SH-SY5Y (cell line): ENCODE measurements at regions not wholly inside any gene's neighbourhood (a gene's known extent, or its start where the extent isn't known, plus 50 kb on each side); places are given as distances from the start of the nearest gene placed in this dataset.

Source experiments
- GATA2 ChIP-seq: IDR thresholded peaks from 2 replicates; pipeline ENCODE4 v1.6.1; 2011; ENCODE audit warnings: mild to moderate bottlenecking, low read depth, low read length
- GATA3 ChIP-seq: IDR thresholded peaks from 2 replicates; pipeline ENCODE4 v1.6.1; 2011; ENCODE audit warnings: low read depth, mild to moderate bottlenecking, low read length, moderate library complexity

DNA sequence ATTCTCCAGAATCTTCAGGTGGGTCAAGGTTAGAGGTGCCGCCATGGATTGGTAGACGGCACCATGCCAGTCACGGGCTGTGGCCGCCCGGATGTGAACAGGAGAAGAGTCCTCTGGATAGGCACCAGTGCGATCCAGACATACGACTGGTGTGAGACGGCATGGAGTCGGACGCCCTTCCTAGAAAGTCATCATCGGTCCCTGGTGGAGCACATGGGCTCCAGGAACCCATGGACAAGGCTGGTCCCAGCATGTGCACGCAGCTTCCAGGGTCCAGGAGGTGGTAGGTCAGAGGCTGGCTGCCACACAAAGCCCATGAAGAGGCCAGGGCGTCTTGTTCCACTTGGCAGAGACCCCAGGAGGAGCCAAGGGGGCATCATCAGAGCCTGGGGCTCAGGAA is 276.1 kb upstream of the LRRC3B start:
- TF ChIP-seq GATA2 (no peak), GATA3 (no peak)

DNA sequence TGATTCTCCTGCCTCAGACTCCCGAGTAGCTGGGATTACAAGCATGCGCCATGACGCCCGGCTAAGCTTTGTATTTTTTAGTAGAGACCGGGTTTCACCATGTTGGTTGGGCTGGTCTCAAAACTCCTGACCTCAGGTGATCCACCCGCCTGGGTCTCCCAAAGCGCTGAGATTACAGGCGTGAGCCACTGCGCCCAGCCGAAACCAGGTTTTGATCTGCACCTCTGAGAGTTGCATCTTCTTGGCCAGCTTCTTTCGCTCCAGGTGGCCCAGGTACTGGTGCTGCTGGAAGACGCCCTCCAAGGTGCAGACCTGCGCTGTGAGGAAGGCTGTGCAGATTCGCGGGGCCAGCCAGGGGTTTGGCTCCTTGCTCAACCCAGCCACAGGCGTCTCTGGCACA is 275.4 kb upstream of the LRRC3B start:
- TF ChIP-seq GATA2 (no peak), GATA3 (no peak)

DNA sequence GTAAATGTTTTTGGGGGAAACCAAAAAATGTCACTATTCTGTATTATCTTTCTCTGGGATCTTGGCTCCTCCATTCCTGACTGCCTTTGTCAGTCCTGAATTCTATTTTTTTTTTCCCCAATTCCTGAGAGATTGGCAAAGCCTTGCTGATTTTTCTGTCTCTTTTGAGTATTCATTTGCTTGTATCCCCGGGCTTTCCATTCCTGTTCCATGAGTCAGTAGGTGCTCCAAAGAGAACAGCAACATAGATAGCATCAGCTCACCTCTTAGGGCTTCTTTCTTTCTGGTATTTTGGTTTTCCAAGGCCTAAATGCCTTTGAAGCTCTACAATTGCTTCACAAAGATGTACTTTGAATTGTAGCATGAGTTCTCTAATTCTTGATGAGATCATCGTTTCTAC is 271.7 kb upstream of the LRRC3B start:
- no peak for TF ChIP-seq GATA3

DNA sequence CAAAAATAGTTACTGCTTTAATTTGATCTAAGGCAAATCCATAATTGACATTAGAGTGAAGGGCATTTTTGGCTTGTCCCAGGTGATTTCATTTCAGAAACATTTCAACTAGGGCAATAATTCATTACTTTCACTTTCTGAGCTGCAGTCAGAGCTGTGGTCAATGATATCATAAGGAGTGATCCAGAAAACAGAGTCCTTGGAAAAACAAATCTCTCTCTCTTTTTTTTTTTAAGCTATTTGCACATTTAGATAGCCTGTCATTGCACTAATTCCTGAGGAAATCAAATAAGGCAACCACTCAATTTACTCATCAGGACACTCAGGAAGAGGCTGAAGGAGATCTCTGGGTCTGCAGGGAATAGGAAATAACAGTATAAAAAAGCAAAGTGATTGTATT is 269.5 kb upstream of the LRRC3B start:
- TF ChIP-seq GATA2, result no peak

DNA sequence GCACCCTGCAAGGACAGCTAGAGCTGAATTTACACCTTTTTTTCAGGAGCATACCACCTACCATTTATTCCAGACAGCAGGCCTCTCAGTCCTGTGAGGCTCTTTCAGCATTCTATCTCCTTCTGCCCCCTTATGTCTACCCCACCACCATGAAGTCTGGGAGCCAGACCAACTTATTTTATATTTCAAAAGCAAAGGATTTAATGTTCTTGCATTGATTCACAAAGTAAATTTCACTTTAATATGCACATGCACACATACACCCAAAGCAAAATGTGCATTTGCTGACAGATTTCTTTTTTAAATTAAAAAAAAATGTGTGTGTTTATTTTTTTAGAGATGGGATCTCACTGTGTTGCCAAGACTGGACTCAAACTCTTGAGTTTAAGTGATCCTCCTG is 264.2 kb upstream of the LRRC3B start:
- TF ChIP-seq GATA3, result no peak
- no peak for TF ChIP-seq GATA2

DNA sequence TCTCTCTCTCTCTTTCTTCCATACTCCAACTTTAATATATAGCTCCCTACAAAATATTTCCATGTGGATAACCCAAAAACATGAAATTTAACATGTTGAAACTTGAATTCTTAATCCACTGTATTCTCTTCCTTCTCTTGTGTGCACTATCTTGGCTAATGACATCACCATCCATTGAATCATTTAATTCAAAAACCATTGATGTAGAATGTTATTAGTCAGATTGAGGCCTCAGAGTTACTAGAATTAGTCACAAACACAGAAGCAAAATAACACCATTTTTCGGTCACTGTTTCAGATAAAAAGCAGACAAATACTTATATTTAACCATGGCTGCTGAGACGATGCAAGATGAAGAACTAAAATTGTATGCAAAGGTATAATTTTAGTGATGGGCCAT is 256.9 kb upstream of the LRRC3B start:
- no peak for TF ChIP-seq GATA2
- TF ChIP-seq GATA3, result no peak

DNA sequence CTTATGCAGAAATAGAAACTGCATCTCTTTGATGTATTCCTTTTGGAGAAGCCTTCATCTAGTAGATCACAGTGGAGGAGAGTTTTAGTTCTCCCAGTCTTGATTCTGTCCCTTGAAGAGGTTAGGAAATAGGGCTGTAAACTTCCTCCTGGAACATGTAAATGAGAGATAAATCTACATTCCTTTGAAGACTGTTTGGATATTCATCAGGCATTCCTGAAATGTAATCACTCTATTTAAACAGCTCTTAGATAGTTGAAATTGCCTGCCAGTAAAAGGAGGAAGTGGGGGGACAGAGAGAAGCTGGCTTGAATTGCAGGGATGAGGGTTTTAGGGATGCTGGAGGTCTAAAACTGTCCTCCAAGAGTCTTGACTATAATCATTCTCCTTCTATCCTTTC is 254.3 kb upstream of the LRRC3B start:
- TF ChIP-seq GATA3, result no peak
- no peak for TF ChIP-seq GATA2

DNA sequence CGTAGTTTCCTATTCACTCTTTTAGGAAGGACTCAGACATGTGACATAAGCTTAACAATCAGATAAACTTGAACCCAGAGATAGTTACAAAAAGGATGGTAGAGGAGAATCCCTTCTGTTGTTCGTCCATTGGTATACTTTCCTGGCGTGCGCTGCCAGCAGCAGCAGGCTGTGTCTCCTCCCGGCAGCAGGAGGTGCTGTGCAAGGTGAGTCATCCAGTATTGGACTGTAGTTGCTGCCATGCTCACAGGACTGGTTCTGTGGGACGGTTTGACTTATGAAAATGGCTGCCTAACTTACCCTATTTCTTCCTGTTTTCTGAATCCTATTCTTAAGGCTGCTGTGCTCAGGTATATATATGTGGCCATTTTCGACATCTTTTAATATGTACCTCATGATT is 253.4 kb upstream of the LRRC3B start:
- no peak for TF ChIP-seq GATA3
- no peak for TF ChIP-seq GATA2

DNA sequence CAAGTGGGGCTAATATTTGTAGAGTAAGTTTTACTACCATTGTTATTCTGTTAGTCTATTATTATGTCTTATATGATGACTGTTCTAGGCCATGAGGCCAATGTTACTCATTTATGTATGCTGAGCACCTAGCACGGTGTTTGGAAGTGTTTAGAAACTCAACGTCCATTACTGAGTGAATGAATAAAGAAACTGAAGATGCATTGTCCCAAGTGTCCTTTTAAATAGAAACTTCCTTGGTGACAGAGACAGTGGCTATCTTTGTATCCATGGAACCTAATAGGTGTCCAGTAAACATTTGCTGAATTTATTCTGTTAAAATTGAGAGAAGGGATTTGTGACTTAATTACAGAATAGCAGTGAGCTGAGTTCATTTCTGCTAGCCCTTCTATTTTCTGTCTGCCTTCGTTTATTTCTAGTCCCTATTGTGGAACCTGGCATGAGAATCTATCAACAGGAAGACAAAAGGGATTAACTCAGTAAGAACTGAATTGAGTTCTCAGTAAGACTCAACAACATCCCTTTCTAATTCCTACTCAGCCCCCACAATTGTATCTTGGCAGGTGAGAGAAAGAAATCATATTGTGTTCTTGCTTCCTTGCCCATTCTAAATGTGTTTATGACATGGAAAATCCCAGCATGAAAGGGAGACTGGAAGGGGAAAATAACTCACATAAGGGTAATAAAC is 246.6 kb upstream of the LRRC3B start:
- no peak for TF ChIP-seq GATA3
- no peak for TF ChIP-seq GATA2

DNA sequence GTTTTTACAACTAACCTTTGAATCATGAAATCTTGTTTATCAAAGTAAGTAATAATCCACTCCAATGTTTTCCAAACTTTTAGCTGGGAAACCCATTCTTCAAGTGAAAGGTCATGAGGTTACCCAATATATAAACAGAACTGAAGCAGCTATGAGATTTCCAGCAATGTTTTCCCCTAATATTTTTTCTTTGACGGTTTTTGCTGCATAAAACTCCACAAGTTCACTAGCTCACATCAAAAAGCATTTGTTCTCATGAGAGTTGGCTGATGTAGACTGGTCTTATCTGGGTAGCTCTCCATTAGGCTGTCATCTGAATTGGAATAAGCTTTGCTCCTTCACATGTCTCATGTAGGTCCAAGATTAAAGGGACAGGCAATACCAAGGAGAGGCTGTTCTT is 241.2 kb upstream of the LRRC3B start:
- TF ChIP-seq GATA2 (no peak), GATA3 (no peak)

DNA sequence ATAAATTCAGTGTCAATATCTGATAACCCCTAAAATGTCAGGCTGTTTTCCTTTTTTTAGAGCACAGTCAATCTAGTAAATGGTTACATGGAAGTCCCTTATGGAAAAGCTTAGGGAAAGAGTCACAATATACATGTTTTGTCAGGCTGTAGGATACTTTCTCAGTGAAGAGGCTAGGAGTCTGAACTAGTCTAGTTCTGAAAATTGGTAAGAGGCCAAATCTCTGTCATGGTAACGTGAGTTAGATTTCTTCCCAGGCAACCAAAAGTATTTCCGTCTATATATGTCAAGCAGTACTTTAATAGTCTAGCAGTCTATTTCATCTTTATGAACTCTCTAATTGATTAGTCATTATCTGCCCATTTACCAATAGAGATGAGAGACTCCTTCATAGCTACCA is 215.9 kb upstream of the LRRC3B start:
- TF ChIP-seq GATA2 (no peak), GATA3 (no peak)

DNA sequence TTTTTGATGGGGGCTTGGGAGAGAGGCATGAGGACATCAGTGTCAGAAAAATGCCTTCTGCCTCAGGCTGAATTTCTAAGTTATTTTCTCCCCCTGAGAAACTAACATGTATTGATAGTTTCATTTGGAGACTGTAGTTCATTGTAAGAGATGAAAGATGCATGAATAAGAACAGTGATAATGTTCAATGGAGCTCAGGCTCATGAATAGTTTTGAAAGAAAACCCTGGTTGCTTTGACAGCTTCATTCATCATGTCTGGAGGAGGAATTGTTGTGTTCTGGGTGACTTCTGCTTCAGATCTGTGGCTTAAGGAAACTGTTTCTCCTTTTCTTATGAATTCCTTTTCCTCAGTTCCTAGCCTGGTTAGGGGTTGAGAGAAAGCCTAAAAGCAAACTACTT is 204.0 kb upstream of the LRRC3B start:
- TF ChIP-seq GATA3 (no peak), GATA2 (no peak)

DNA sequence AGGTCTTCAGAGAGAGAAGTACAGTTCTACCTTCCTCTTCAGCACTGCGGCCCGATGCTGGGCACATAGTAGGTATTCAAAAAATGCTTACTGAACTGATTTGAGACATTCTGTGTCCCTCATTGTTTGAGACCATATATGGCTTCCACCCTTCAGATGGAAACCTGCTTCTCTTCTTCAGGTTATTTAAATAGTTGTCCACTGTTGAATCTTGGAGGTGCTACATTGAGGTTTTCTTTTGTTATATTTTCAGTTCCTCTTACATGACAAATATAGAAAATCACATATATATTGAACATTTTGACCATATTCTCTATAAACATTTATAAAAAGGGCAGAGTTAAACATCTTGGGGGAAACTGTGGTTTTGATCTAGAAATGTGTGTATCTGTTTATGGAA is 200.2 kb upstream of the LRRC3B start:
- TF ChIP-seq GATA3, result no peak
- no peak for TF ChIP-seq GATA2

DNA sequence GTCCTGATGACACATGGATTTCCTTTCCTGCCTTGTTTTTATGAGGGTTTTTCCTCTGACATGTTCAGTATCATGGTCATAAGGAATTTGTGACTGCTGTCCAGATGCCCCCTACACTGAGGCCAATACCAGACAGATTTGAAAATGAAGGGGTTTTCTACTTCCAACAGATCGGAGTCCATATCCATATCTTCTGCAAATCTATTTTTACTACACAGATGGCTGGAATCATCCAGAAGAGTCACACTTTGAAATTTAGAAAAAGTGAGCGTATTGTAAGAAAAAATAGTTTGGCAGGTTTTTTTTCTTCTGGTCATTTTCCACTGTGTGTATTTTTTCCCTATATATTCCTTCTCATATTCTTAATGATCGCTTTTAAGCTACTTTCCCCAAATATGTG is 197.5 kb upstream of the LRRC3B start:
- no peak for TF ChIP-seq GATA2
- no peak for TF ChIP-seq GATA3

DNA sequence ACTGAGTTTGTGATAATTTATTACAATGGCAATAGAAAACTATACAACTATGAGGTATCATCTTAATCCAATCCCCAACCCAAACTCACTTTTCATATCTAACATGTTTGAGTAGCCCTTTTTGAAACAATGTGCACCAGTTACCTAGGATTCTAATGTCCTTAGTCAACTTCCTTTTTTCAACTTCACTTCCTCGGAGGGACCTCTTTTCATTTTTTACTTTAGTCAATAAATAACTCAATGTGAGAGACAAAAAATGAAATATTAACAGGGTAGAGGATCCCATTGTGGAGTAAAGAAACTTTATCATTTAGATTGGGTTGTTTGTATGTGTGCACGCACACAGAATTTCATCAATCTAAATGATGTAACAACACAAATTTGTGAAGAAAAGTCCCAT is 193.6 kb upstream of the LRRC3B start:
- TF ChIP-seq GATA2 (no peak), GATA3 (no peak)

DNA sequence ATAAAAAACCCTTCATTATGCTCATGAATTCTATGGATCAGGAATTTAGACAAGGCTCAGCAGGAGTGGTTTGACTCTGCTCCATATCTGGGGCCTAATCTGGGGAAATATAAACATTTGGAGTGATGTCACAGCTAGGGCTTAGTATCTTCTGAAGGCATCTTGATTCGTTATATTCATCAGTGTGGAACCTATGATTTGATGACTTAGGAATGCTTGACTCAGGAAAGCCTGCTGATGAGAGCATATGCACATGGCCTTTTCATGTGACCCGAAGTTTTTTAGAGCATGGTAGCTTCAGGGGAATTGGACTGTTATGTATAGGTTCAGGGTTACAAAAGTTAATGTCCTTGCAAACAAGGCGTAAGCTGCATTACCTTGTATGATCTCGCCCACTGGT is 184.9 kb upstream of the LRRC3B start:
- TF ChIP-seq GATA3 (no peak), GATA2 (no peak)

DNA sequence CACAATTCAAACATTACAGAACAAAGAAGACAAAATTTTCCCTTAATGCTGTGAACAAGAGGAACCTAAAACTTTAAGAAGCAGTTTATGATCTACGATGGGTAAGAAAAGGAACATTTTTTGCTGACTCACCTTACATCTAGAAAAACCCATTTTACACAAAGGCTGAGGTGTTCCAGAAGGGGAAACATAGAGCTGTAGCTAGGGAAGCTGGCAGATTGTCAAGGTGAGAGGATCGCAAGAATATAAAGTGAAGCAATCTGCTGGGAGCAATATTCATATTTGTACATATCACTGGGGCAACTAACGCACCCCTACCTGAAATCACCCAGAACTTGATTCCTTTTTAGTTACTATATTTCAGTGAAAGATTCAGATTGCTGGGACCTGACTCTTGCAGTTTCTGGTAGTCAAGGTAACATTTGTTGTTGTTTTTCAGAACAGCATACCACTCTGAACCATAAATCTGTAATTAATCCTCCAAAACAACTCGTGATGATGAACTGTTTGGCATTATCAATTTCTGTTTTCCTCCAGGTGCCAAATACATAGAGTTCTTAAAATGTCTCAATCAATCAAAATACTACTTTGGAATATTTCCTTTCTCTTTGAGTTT is 184.1 kb upstream of the LRRC3B start:
- TF ChIP-seq GATA3, result no peak
- TF ChIP-seq GATA2, result no peak
